DND-41 (cell line): ENCODE measurements at regions not wholly inside any gene's neighbourhood (a gene's known extent, or its start where the extent isn't known, plus 50 kb on each side); places are given as distances from the start of the nearest gene placed in this dataset.

Source experiments
- CTCF ChIP-seq: IDR thresholded peaks from 2 replicates; pipeline ENCODE4 v1.5.1; 2012; ENCODE audit warnings: borderline replicate concordance, low read length, moderate library complexity, mild to moderate bottlenecking; ENCODE audit not compliant: poor library complexity, severe bottlenecking; ENCODE audit errors: extremely low read depth
- EZH2 ChIP-seq: IDR thresholded peaks from 3 replicates; pipeline ENCODE4 v1.6.1; 2012; ENCODE audit warnings: borderline replicate concordance, low read depth, mild to moderate bottlenecking, moderate library complexity, low read length, inconsistent platforms; ENCODE audit not compliant: severe bottlenecking

- TF ChIP-seq CTCF, result no peak
- TF ChIP-seq EZH2, result no peak
Observed at GRCh38 chr6:139920776-139921100, 546.3 kb upstream of the CITED2 start.
